Uterus (tissue), 2 donors: ENCODE measurements at regions not wholly inside any gene's neighbourhood (a gene's known extent, or its start where the extent isn't known, plus 50 kb on each side); places are given as distances from the start of the nearest gene placed in this dataset.

Experiments used
- POLR2A ChIP-seq, 2 donors: fragments of 450-650 bp; IDR thresholded peaks; one replicate each; pipeline ENCODE4 v1.6.1; 2016; ENCODE audit warnings: antibody characterized with exemption in 2 of 2, mild to moderate bottlenecking in 1 of 2, moderate library complexity in 1 of 2
- TF ChIP-seq, protein P1 (sequence below), 4 experiments: fragments of 200-600 bp in 2 of 4; fragments of 450-650 bp in 2 of 4; sonication (generic) in 2 of 4; IDR thresholded peaks; one replicate each; pipeline ENCODE4 v1.5.1; 2016 to 2019; ENCODE audit warnings: antibody characterized with exemption in 4 of 4, mild to moderate bottlenecking in 2 of 4, moderate library complexity in 1 of 4

DNA sequence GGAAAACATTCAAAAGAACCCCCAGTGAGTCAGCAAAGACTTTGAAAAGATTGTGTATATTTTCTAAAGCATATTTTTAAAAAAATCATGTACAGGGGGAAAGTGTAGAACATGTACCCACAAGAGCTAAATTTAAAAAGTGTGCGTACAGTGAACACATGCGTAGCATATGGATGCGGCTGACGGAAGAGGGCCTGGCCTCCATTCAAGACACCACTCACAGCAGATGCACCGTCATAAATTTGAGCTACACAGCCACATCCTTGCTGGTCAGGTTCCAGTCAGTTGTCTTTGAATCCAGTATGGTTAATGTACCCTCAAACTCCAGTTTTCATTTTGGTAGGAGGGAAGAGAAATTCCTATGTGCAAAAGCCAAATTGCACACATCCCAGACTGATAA lies 54.3 kb upstream of the SPACA1 start:
- TF ChIP-seq, protein P1, sequence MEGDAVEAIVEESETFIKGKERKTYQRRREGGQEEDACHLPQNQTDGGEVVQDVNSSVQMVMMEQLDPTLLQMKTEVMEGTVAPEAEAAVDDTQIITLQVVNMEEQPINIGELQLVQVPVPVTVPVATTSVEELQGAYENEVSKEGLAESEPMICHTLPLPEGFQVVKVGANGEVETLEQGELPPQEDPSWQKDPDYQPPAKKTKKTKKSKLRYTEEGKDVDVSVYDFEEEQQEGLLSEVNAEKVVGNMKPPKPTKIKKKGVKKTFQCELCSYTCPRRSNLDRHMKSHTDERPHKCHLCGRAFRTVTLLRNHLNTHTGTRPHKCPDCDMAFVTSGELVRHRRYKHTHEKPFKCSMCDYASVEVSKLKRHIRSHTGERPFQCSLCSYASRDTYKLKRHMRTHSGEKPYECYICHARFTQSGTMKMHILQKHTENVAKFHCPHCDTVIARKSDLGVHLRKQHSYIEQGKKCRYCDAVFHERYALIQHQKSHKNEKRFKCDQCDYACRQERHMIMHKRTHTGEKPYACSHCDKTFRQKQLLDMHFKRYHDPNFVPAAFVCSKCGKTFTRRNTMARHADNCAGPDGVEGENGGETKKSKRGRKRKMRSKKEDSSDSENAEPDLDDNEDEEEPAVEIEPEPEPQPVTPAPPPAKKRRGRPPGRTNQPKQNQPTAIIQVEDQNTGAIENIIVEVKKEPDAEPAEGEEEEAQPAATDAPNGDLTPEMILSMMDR (IDR thresholded peaks at IDR 0.05): no peak
- TF ChIP-seq POLR2A (IDR thresholded peaks at IDR 0.05): no peak
